HG03575 (cell line): ENCODE measurements at regions not wholly inside any gene's neighbourhood (a gene's known extent, or its start where the extent isn't known, plus 50 kb on each side); places are given as distances from the start of the nearest gene placed in this dataset.

Experiments
- ATAC-seq: cut with Tn5 transposase; IDR thresholded peaks from one replicate; pipeline ENCODE4 v1.9.1; 2021; ENCODE audit not compliant: unreplicated experiment, insufficient number of reproducible peaks, low FRiP score; ENCODE audit errors: extremely low read depth

DNA sequence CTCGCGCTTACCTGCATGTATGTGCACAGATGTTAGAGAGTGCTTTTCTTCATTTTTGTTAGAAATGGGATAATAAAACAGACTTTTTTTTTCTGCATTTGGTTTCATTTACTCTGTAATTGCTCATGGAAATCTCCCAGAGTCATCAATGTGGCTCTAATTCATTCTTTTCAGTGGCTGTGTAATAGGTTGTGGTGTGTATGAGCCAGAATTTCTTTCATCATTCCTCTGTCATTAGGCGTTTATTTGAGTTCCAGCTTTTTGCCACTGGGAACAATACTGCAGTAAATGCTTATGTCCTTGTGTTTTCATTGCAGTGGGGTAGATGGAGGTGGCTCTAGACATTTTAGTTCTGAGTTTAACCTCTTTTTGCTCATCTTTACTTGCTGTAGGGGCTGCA is 118.9 kb downstream of the NXNL2 start:
- ATAC-seq, result no peak

DNA sequence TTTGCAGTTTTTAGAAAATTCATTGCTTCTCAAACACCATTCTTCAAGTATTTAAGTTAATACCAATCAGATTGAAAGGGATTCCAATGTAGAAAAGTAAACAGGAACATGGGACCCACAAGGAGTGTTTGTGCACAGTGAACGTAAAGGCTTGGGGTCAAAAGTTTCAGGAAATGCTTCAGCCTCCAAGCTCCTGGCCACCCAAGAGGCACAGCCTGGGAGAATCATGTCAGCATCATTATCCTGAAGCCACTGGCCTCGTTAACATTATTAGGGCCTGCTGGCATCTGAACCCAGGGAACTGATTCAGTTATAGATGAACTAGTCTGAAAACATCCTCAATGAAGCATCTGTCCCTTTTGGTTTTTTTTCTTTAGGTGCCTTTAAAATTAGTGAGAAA is 122.9 kb downstream of the NXNL2 start:
- ATAC-seq, result no peak

- ATAC-seq, result no peak
Measured at GRCh38 chr9:88658311-88658822, 123.4 kb downstream of the NXNL2 start.

GRCh38 chr9:88659126-88659525 is 124.1 kb downstream of the NXNL2 start:
- ATAC-seq, result no peak

DNA sequence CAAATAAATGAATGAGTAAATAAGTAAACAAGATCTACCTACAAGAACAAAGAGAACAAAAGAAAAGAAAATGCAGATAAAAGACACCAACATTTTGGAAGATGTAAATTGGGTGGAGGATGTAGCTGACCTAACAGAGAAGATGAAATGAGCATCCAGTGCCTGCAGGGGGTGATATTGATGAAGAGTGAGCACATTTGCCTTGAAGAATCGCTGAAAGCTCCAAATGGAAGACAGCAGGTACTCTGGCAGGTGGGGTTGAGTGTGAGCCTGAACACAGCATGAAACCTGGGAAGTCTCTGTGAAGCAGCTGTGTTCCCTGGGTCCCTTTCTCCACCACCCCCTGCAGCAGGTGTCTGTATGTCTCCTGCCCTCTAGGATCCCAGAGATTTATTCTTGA is 125.6 kb downstream of the NXNL2 start:
- no peak for ATAC-seq

- ATAC-seq, result no peak
Measured at GRCh38 chr9:88661759-88662158, 126.8 kb downstream of the NXNL2 start.

- no peak for ATAC-seq
Measured at GRCh38 chr9:88663771-88664419, 128.9 kb downstream of the NXNL2 start.

DNA sequence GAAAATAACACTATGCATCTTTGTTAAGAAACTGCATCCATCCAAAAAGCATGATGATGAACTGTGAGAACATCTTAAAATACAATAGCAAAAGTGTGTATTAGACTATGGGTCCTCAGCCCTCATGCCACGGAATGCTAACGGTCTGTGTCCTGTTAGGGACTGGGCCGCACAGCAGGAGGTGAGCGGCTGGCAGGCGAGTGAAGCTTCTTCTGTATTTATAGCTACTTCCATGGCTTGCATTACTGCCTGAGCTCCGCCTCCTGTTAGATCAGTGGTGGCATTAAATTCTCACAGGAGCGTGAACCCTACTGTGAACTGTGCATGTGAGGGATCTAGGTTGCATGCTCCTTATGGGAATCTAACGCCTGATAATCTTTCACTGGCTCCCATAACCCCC is 129.8 kb downstream of the NXNL2 start:
- ATAC-seq, result no peak

GRCh38 chr9:88672874-88673689 is 138.1 kb downstream of the NXNL2 start:
- ATAC-seq, result no peak

GRCh38 chr9:88673886-88674285 is 138.9 kb downstream of the NXNL2 start:
- no peak for ATAC-seq

DNA sequence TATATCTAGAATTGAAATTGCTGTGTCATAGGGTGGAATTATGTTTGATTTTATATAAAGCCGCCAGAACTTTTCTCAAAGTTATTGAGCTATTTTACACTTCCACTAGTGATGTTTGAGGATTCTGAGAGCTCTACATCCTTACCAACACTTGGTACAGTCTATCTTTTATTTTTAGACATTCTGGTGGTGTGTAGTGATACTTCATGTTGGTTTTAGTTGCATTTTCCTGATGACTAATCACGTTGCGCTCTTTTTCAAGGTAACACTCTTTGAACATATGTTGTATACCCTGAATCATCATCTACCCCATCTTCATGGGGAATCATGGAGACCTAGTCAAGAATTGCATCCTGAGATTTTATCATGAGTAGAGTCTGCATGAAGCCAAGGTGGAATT is 141.7 kb downstream of the NXNL2 start:
- ATAC-seq, result no peak

- no peak for ATAC-seq
Measured at GRCh38 chr9:88678008-88678407, 143.0 kb downstream of the NXNL2 start.

- ATAC-seq, result no peak
Measured at GRCh38 chr9:88678431-88678830, 143.5 kb downstream of the NXNL2 start.

- no peak for ATAC-seq
Measured at GRCh38 chr9:88680041-88680440, 145.1 kb downstream of the NXNL2 start.

- ATAC-seq, result no peak
Measured at GRCh38 chr9:88680505-88681160, 145.7 kb downstream of the NXNL2 start.

GRCh38 chr9:88681434-88681833 is 146.5 kb downstream of the NXNL2 start:
- ATAC-seq, result no peak

- no peak for ATAC-seq
Measured at GRCh38 chr9:88682431-88682831, 147.5 kb downstream of the NXNL2 start.

- no peak for ATAC-seq
Measured at GRCh38 chr9:88684046-88684445, 149.1 kb downstream of the NXNL2 start.

DNA sequence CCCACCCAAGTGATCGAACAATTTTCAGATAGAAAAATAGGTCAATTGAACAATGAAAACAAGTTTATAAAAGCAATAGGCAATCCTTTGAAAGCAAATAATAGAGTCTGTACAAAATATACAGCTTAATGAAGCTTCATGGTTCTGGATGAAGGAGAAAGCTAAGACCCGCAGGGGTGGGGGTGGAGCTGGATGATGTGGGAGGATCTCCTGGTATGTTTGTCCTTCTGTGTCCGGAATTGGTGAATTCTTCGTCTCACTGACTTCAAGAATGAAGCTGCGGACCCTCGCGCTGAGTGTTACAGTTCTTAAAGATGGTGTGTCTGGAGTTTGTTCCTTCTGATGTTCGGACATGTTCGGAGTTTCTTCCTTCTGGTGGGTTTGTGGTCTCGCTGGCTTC is 149.9 kb downstream of the NXNL2 start:
- ATAC-seq, result no peak

GRCh38 chr9:88685966-88686365 is 151.0 kb downstream of the NXNL2 start:
- no peak for ATAC-seq
